Chondrocyte (in vitro differentiated cells): ENCODE measurements at regions not wholly inside any gene's neighbourhood (a gene's known extent, or its start where the extent isn't known, plus 50 kb on each side); places are given as distances from the start of the nearest gene placed in this dataset.

Source experiments
- DNase-seq: peaks from one replicate; pipeline ENCODE4 v3.0.0; 2021; ENCODE audit warnings: mixed read lengths, low spot score
- H3K27ac Mint-ChIP-seq: one replicate; pipeline ENCODE4 v1.8.0; 2021; ENCODE audit warnings: mild to moderate bottlenecking, moderate library complexity, mixed read lengths; ENCODE audit not compliant: unreplicated experiment
- H3K27me3 Mint-ChIP-seq: 2 replicates; pipeline ENCODE4 v1.8.0; 2021; ENCODE audit warnings: low read depth, mixed read lengths
- H3K36me3 Mint-ChIP-seq: 2 replicates; pipeline ENCODE4 v1.8.0; 2021; ENCODE audit warnings: low read depth, mixed read lengths
- H3K4me1 Mint-ChIP-seq: 2 replicates; pipeline ENCODE4 v1.8.0; 2021; ENCODE audit warnings: low read depth, mild to moderate bottlenecking, mixed read lengths
- H3K4me3 Mint-ChIP-seq: one replicate; pipeline ENCODE4 v1.8.0; 2021; ENCODE audit warnings: mild to moderate bottlenecking, moderate library complexity, mixed read lengths; ENCODE audit not compliant: unreplicated experiment
- H3K9me3 Mint-ChIP-seq: 2 replicates; pipeline ENCODE4 v1.8.0; 2021; ENCODE audit warnings: low read depth, mixed read lengths
- TF ChIP-seq, protein P1 (sequence below): fragments of 200-600 bp; sonication (generic); IDR thresholded peaks from 2 replicates; pipeline ENCODE4 v1.5.0; 2021; ENCODE audit warnings: antibody characterized with exemption, mild to moderate bottlenecking, moderate library complexity

DNA sequence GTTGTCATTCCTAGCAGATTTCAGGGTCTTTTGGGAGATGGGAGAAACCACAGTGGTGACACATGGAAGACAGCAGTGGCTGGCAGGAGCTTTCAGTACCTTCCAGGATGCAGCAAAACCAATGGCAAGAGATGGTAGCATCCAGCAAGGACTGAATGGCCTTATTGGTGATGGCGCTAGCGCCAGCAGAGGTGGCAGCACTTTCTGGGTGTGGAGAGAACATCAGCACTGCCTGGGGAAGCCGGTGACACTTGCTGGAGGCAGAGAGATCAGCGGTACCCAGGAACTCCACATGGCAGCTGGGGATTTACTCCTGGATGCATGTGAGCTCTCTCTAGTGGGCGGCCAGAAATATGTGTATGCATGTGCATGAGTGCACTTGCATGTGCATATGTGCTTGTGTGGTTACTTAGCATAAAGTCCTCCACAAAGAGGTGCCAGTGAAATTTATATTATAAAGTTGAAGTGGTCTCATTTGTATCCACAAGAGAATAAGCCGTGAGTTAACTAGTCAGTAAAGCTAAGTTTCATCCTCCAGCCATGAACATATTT is 364.7 kb downstream of the LMX1A start:
- peaks cover 12% of the 10 kb centered on the region for H3K27me3 Mint-ChIP-seq
- no peaks in the 10 kb centered on the region for H3K9me3 Mint-ChIP-seq
- TF ChIP-seq, protein P1, sequence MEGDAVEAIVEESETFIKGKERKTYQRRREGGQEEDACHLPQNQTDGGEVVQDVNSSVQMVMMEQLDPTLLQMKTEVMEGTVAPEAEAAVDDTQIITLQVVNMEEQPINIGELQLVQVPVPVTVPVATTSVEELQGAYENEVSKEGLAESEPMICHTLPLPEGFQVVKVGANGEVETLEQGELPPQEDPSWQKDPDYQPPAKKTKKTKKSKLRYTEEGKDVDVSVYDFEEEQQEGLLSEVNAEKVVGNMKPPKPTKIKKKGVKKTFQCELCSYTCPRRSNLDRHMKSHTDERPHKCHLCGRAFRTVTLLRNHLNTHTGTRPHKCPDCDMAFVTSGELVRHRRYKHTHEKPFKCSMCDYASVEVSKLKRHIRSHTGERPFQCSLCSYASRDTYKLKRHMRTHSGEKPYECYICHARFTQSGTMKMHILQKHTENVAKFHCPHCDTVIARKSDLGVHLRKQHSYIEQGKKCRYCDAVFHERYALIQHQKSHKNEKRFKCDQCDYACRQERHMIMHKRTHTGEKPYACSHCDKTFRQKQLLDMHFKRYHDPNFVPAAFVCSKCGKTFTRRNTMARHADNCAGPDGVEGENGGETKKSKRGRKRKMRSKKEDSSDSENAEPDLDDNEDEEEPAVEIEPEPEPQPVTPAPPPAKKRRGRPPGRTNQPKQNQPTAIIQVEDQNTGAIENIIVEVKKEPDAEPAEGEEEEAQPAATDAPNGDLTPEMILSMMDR: no peak
- DNase-seq: no peak
- H3K4me1 Mint-ChIP-seq: no peaks in the 10 kb centered on the region
- H3K4me3 Mint-ChIP-seq: no peak overlapping the region
- H3K36me3 Mint-ChIP-seq: no peaks in the 10 kb centered on the region
- no peak overlapping the region for H3K27ac Mint-ChIP-seq

GRCh38 chr1:164983023-164983650 is 373.4 kb downstream of the LMX1A start:
- H3K27ac Mint-ChIP-seq: no peak overlapping the region
- peaks cover 14% of the 10 kb centered on the region for H3K27me3 Mint-ChIP-seq
- no peaks in the 10 kb centered on the region for H3K9me3 Mint-ChIP-seq
- TF ChIP-seq, protein P1: no peak
- no peaks in the 10 kb centered on the region for H3K4me1 Mint-ChIP-seq
- no peak overlapping the region for H3K4me3 Mint-ChIP-seq
- no peaks in the 10 kb centered on the region for H3K36me3 Mint-ChIP-seq
- DNase-seq: no peak

DNA sequence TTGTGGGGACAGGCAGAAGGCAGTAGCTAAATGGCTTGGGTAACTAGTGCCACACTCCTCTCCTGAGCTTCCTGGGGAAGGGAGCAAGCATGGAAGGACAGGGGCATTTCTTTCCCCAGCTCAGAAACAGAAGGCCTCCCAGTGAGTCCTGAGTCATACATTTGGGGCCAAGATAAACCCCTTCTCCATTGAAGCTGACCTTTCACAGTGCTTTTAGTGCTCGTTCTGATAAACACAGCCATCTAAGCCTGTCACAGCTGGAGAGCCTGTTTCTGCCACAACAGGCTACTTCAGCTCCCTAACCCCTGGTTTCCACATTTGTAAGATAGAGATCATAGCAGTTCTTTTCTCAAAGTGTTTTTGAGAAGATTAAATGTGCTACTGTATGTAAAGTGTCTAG is 374.0 kb downstream of the LMX1A start:
- Mint-ChIP-seq H3K4me3 (no peak overlapping the region), H3K27ac (no peak overlapping the region), H3K4me1 (no peaks in the 10 kb centered on the region), H3K36me3 (no peaks in the 10 kb centered on the region), H3K9me3 (no peaks in the 10 kb centered on the region), H3K27me3 (peaks cover 14% of the 10 kb centered on the region)
- DNase-seq: no peak
- TF ChIP-seq, protein P1: no peak

GRCh38 chr1:164977561-164977960 is 379.0 kb downstream of the LMX1A start:
- TF ChIP-seq, protein P1: no peak
- H3K27ac Mint-ChIP-seq: no peak overlapping the region
- H3K27me3 Mint-ChIP-seq: peaks cover 10% of the 10 kb centered on the region
- no peaks in the 10 kb centered on the region for H3K36me3 Mint-ChIP-seq
- no peak for DNase-seq
- H3K4me1 Mint-ChIP-seq: no peaks in the 10 kb centered on the region
- no peaks in the 10 kb centered on the region for H3K9me3 Mint-ChIP-seq
- no peak overlapping the region for H3K4me3 Mint-ChIP-seq

DNA sequence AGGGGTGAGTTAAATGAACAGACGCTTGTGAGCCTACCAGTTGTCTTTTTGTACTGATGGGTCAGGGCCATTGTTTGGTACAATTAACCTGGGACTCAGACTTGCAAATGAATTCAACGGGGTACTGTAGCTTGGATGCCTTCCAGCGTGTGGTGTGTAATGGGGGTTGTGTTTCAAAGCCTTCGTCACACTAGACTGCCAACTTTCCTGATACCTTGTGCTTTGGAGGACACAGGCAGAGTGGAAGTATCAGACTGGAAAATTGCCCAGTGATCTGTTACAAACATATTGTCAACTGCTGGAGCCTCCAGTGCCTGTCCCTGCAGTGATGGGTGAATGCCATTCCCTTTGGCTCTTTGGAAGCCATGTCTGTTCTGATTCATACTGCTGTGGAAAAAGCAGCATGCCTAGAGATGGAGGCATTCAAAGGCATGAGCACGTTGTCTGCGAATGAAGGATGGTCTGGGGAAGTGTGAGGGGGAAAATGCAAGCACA is 384.5 kb downstream of the LMX1A start:
- Mint-ChIP-seq H3K36me3 (no peaks in the 10 kb centered on the region), H3K27ac (no peak overlapping the region), H3K4me1 (no peaks in the 10 kb centered on the region), H3K9me3 (peaks cover 4% of the 10 kb centered on the region), H3K27me3 (no peaks in the 10 kb centered on the region), H3K4me3 (no peak overlapping the region)
- DNase-seq: no peak
- TF ChIP-seq, protein P1: no peak
